GM21367 (cell line): ENCODE measurements at regions not wholly inside any gene's neighbourhood (a gene's known extent, or its start where the extent isn't known, plus 50 kb on each side); places are given as distances from the start of the nearest gene placed in this dataset.

Experiments
- ATAC-seq: cut with Tn5 transposase; IDR thresholded peaks from one replicate; pipeline ENCODE4 v1.9.1; 2021; ENCODE audit not compliant: unreplicated experiment

- ATAC-seq, result no peak
Observed at GRCh38 chr2:59627599-59627998, 925.9 kb downstream of the BCL11A start.

- ATAC-seq, result no peak
Observed at GRCh38 chr2:59622599-59623308, 930.7 kb downstream of the BCL11A start.

GRCh38 chr2:59604123-59604522, 949.3 kb downstream of the BCL11A start:
- ATAC-seq, result no peak

GRCh38 chr2:59594671-59595222, 958.7 kb downstream of the BCL11A start:
- ATAC-seq, result peak; percentile 80

- ATAC-seq, result no peak
Observed at GRCh38 chr2:59590798-59591197, 962.7 kb downstream of the BCL11A start.

GRCh38 chr2:59589881-59590280, 963.6 kb downstream of the BCL11A start:
- ATAC-seq, result no peak

GRCh38 chr2:59588286-59588685, 965.2 kb downstream of the BCL11A start:
- no peak for ATAC-seq

GRCh38 chr2:59586176-59586575, 967.3 kb downstream of the BCL11A start:
- ATAC-seq, result no peak

GRCh38 chr2:59585655-59586054, 967.8 kb downstream of the BCL11A start:
- ATAC-seq, result no peak

- ATAC-seq, result no peak
Observed at GRCh38 chr2:59584958-59585357, 968.5 kb downstream of the BCL11A start.

GRCh38 chr2:59583173-59583765, 970.2 kb downstream of the BCL11A start:
- no peak for ATAC-seq

- ATAC-seq, result no peak
Observed at GRCh38 chr2:59578349-59578748, 975.1 kb downstream of the BCL11A start.

GRCh38 chr2:59575191-59575590, 978.3 kb downstream of the BCL11A start:
- ATAC-seq, result no peak

- no peak for ATAC-seq
Observed at GRCh38 chr2:59572227-59572626, 981.2 kb downstream of the BCL11A start.

- ATAC-seq, result no peak
Observed at GRCh38 chr2:59570818-59571217, 982.6 kb downstream of the BCL11A start.

GRCh38 chr2:59569124-59569523, 984.3 kb downstream of the BCL11A start:
- ATAC-seq, result no peak

- no peak for ATAC-seq
Observed at GRCh38 chr2:59568461-59568860, 985.0 kb downstream of the BCL11A start.

GRCh38 chr2:59567151-59567550, 986.3 kb downstream of the BCL11A start:
- no peak for ATAC-seq

- ATAC-seq, result no peak
Observed at GRCh38 chr2:59566739-59567138, 986.7 kb downstream of the BCL11A start.

- no peak for ATAC-seq
Observed at GRCh38 chr2:59561281-59561680, 992.2 kb downstream of the BCL11A start.

- ATAC-seq, result no peak
Observed at GRCh38 chr2:59560769-59561168, 992.7 kb downstream of the BCL11A start.

- no peak for ATAC-seq
Observed at GRCh38 chr2:59540864-59541263, 1012.6 kb downstream of the BCL11A start.
